HG03469 (cell line): ENCODE measurements at regions not wholly inside any gene's neighbourhood (a gene's known extent, or its start where the extent isn't known, plus 50 kb on each side); places are given as distances from the start of the nearest gene placed in this dataset.

Experiments used
- ATAC-seq: cut with Tn5 transposase; IDR thresholded peaks from one replicate; pipeline ENCODE4 v1.9.1; 2021; ENCODE audit warnings: mild to moderate bottlenecking, moderate library complexity, moderate number of reproducible peaks; ENCODE audit not compliant: unreplicated experiment

DNA sequence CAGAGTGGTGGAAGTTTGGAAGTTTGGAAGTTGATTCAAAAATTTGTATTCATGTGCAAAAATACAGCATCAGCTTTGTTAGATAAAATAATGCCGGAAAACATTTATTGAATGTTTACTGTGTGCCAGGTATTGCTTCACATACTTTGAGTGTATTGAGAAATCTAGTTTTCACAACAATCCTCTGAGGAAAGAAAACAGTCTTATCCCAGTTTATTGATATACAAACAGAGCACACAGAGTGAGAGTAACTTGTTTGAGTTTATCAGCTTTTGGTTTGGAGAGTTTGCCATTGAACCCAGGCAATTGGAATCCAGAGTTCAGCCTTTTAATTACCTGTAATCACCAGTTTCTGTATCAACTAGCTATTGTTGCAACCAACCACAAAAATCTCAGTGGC, 127.2 kb upstream of the RPS6KA3 start:
- no peak for ATAC-seq

DNA sequence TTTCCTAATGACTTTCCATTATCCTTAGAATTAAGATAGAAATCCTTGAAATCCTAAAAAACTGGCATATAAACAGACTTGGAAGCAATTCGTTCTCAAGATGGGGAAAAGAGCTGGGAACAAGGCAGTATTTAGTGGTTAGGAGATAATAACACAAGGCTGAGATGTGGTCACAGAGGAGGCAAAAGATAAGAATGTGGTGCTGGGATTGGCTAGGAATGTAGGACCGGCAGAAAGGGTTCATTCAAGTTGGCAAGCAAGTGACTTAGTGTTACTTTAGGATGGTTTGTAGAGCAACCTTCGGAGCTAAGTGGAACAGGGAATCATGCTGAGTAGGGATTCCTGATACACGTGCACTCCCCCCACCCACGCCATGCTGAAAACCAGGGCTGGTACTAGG, 121.9 kb upstream of the RPS6KA3 start:
- no peak for ATAC-seq

DNA sequence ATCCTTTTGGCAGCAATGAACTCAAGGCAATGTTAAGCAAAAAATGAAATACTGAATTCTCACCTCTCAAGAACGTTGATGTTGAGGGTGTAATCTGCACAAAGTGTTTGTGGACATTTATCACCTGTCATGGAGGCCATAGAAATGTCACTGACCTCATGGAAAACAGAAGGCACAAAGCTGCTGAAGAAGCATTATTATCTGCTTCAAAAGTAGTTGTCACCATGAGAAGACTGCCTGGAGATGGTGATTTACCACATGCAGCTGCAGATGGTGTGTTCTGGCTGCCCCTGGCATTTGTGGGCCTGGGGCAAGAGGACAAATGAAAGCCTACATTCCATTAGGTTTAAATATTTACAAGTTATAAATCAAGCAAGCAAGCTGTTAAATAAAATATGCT, 116.8 kb upstream of the RPS6KA3 start:
- no peak for ATAC-seq

DNA sequence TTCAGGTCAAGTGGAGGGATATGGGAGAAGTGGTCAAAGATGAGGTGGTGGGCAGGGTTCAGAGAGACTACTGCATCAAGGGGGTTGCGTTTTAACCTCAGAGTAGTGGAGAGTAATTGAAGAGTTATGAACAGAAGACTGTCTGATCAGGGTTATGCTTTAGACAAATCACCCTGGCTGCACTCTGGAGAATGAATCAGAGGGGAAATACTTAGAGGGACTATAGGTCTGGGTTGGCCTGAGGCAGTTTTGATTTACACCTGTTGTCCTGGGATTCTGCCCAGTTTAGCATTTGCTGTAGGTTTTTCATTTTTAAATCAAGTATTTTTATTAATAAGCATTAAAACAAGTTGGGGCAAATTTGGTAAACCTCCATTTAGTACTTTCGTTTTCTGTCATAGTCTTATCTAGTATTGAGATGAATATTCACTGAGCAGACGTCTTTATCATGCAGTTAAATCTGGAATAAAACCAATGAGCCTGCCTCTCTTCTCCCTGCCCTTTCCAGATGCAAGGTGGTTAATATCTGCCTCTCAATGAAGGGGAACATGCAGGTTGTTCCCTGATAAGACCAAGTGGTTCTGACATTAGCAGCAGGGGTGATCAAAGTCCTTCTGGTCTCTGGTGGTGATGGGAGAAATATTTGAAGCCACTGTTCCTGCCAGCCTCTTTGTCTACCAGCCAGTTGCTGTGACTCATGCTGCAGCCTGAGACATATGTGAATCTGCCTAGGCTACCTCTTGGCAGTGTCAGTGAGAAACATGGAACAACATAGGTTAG, 116.0 kb upstream of the RPS6KA3 start:
- ATAC-seq: peak; percentile 48

- ATAC-seq: no peak
Measured at GRCh38 chrX:20382082-20382481, 115.4 kb upstream of the RPS6KA3 start.

- ATAC-seq: no peak
Measured at GRCh38 chrX:20378233-20378920, 111.7 kb upstream of the RPS6KA3 start.

DNA sequence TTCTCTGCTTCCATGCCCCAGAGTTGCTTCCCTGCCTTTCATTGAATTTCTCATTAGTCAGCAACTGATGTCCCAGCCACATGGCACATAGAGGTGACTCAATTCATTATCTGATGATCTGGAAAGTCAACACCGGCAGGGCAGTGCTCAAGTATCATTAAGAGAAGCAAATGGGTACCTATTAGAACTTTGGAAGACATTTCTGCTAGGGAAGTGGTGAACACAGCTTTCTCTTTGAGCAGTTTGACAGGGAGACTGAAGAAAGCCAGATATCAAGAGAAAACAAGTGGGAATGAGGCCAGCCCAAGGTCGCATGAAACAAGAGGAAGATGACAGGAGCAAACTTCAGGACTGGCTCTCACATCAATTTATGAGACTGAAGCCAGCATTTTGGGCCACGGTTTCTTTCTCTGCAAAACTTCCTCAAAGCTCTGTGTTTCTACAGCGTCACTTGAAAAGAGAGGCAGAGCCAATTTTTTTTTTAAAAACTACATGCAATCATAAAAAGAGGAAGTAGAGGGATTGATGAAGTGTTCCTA, 108.3 kb upstream of the RPS6KA3 start:
- ATAC-seq: no peak

DNA sequence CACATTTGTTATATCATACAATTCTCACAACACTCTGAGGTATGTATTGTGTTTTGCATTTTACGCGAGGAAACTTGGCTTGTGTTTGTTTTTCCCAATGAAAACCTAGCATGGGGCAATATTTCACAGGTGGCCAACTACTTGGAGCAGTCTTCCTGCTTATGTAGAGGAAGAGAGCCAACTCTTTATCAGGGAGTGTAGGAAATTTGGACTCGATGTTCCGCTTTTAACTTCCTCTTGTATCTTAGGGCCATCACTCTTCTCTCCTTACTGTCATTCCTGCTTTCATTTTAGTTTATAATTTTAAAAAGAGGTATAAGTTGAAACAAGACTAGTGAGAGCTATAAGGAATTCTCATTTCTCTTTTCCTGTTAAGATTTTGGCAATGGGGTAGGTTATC, 107.7 kb upstream of the RPS6KA3 start:
- no peak for ATAC-seq

DNA sequence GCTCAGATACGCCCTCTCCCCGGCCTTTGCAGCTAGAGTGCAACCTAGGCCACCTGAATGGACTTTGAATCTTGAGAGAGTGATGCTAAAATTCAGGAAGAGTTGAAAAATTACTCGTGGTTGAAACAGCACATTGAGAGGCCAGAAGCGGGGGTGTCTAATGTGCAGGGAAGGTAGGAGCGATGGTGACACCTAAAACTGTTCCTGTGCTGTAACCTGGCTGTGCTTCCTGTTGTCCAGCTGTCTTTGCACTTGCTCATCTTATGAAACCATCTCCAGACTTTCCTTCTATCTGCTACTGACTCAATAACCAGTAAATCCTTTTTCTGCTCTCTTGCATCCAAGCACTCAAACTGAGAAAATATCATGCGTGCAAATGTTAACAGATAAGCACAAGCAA, 106.4 kb upstream of the RPS6KA3 start:
- no peak for ATAC-seq

DNA sequence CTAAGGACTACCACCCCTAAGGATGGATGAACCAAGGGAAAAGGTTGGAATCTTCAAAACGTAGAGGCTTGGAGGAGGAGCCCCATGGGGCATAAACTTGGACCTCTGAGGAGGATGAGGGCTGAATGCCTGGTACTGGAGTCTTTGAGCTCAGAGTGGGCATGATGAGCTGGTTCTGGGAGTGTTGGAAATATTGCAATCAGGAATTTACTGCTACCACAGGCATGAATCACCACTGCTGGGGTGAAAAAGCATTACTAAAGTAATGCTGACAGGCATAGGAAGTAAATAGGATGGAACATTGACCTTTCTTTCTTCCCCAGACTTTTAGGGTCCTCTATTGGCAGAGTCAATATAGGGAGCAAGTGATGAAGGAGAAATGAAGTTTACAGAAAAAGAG, 105.8 kb upstream of the RPS6KA3 start:
- no peak for ATAC-seq

DNA sequence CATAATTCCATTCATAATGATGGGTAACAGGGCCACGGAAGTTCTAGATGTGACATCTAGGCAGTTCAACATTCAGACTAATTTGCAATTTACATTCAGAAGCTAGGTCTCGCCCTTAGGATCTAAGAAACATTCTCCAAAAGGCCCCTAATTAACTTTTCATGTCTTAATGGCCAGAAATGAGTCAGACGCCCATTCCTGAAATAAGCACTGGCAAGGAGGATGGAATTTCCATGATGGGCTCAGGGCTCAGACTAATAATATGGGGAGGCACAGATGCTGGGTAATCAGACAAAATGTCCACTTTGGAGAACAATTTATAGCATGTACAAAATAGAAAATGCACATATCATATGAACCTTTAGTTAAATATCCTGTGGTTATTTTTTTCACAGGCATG, 102.8 kb upstream of the RPS6KA3 start:
- no peak for ATAC-seq

DNA sequence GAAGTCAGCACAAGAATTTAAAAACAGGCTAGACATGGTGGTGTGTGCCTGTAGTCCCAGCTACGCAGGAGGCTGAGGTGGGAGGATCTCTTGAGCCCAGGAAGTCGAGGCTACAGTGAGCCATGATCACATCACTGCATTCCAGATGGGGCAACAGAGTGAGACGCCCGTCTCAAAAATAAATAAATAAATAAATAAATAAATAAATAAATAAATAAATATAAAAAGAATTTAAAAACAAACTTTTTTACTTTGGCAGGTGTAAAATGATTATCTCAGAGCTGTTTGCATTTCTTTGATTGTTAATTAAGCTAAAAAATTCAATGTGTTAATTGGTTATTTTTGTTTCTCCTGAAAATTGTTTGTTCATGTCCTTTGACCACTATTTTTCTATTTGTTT, 97.5 kb upstream of the RPS6KA3 start:
- no peak for ATAC-seq

- no peak for ATAC-seq
Measured at GRCh38 chrX:20363275-20363674, 96.6 kb upstream of the RPS6KA3 start.

DNA sequence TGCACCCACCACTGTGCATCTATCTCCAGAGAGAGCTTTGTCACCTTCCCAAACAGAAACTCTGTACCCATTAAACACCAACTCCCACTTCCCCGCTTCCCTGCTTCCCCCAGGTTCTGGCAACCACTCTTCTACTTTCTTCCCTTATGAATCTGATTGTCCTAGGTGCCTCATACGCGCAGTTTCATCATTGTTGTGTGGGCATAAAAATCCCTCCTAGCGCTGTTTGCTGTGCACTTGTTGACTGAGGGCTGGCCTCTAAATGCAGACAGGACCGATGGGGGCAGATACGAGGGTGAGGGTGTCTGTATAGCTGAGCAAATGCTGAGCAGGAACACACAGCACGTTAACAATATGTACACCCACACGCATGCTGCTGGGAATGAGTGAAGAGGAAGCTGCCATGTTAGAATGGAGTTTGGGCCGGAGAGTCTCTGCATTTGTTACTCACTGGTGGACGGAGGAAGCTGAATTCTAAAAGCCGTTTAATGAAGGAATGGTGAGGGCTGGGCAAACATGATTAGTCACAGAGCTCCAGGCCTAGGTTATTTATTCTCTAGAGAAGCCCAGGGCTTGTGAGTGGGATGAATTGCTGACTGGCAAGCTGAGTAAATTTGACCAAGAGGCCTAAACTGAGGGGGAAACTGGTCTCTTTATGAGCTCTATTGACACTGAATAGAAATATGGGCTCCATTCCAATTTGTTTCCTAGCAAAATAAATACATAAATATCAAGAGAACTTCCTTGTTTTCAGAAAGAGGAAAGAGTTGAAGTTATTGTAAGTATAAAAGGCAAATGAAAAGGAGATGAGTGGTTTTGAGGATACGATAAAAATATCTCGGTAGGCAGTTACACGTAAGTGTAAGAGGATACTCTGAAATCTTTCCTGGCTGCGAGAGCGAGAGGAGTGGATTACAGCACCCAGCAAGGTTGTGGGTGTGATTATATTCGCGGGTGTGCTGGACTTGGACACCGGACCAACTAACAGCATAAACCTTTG, 95.9 kb upstream of the RPS6KA3 start:
- no peak for ATAC-seq

- no peak for ATAC-seq
Measured at GRCh38 chrX:20361890-20362262, 95.2 kb upstream of the RPS6KA3 start.

GRCh38 chrX:20361081-20361889, 94.6 kb upstream of the RPS6KA3 start:
- no peak for ATAC-seq

GRCh38 chrX:20355187-20355586, 88.5 kb upstream of the RPS6KA3 start:
- ATAC-seq: no peak

DNA sequence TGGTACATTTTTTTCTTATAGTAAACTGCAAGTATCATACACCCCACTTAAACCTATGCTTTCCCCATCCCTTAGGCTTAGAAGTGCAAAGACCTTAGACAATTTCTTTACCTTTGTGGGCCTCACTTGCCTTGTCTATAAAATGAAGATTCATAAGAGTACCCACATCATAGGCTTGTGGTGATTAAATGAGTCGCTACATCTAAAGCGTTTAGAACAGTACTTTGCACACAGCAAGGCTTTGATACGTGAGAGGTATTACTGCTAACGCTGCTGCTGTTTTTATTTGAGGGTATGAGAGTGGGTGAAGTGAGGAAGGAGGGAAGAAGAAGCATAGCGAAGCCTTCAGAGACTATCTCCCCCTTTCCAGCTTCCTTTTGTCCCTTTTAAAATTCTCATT, 87.8 kb upstream of the RPS6KA3 start:
- no peak for ATAC-seq

GRCh38 chrX:20352935-20353336, 86.2 kb upstream of the RPS6KA3 start:
- peak; percentile 67 for ATAC-seq

DNA sequence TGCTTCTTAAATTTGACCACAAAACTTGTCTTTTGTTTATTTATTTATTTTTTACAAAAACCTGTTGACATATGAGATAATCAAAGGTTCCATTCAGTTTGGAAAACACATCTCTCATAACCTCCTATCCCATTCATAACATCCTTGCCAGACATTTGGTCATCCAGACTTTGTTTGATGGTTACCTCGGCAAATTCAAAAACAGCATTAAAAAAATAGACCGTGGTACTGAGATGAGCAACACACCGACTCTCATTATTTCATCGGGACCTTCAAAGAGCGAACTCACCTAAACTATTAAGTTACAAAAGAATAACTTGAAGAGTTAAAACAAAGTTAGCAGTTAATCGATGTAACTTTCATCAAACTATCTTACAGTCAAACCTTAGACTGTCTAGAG, 85.8 kb upstream of the RPS6KA3 start:
- peak; percentile 24 for ATAC-seq
